GM12872 (cell line): ENCODE measurements at regions not wholly inside any gene's neighbourhood (a gene's known extent, or its start where the extent isn't known, plus 50 kb on each side); places are given as distances from the start of the nearest gene placed in this dataset.

Experiments
- TF ChIP-seq, protein P1 (sequence below): IDR thresholded peaks from 3 replicates; pipeline ENCODE4 v1.5.1; 2011; ENCODE audit warnings: low read depth, mild to moderate bottlenecking, low read length, moderate library complexity; ENCODE audit not compliant: insufficient read depth

GRCh38 chr4:4645743-4646142, 103.9 kb upstream of the STX18 start:
- TF ChIP-seq, protein P1, sequence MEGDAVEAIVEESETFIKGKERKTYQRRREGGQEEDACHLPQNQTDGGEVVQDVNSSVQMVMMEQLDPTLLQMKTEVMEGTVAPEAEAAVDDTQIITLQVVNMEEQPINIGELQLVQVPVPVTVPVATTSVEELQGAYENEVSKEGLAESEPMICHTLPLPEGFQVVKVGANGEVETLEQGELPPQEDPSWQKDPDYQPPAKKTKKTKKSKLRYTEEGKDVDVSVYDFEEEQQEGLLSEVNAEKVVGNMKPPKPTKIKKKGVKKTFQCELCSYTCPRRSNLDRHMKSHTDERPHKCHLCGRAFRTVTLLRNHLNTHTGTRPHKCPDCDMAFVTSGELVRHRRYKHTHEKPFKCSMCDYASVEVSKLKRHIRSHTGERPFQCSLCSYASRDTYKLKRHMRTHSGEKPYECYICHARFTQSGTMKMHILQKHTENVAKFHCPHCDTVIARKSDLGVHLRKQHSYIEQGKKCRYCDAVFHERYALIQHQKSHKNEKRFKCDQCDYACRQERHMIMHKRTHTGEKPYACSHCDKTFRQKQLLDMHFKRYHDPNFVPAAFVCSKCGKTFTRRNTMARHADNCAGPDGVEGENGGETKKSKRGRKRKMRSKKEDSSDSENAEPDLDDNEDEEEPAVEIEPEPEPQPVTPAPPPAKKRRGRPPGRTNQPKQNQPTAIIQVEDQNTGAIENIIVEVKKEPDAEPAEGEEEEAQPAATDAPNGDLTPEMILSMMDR, result no peak

DNA sequence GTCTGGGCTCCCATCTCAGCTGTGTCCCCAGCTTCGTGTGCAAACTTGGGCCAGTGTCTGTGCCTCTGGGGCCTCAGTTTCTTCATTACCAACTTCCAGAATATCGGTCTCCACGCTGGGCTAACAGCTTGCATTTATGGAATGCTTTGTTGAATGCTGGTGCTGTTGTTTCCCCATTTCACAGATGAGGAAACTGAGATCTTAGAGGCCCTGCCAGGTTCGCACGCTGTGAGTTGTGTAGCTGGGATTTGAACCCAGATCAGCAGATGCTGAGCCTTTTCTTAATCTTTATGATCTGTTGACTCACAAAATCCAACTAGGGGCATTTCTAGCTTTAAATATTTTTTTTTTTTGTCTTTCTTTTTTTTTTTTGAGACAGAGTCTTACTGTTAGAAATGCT, 101.5 kb upstream of the STX18 start:
- TF ChIP-seq, protein P1, result no peak

DNA sequence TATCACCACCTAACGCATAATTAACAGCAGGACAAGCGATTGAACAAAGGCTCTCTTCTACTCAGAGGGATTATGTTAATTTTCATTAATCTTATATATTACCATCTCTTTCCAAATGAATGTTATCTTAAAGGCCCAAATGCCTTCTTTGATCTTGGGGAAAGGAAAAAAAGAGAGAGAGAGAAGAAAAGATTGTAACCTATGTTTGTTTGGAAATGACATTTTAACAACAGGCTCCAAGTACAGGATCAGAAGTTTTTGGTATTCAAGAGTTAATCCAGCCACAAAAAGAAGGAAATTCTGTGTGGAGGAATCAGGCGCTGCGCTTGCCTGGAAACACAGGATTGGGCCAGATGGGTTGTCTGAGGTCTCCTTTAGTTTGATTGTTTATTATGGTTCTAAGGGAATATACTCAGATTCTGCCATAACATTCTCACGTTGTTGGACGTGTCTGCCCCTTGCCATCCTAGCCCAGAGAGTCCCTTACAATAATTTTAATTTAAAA, 100.7 kb upstream of the STX18 start:
- TF ChIP-seq, protein P1, result no peak

DNA sequence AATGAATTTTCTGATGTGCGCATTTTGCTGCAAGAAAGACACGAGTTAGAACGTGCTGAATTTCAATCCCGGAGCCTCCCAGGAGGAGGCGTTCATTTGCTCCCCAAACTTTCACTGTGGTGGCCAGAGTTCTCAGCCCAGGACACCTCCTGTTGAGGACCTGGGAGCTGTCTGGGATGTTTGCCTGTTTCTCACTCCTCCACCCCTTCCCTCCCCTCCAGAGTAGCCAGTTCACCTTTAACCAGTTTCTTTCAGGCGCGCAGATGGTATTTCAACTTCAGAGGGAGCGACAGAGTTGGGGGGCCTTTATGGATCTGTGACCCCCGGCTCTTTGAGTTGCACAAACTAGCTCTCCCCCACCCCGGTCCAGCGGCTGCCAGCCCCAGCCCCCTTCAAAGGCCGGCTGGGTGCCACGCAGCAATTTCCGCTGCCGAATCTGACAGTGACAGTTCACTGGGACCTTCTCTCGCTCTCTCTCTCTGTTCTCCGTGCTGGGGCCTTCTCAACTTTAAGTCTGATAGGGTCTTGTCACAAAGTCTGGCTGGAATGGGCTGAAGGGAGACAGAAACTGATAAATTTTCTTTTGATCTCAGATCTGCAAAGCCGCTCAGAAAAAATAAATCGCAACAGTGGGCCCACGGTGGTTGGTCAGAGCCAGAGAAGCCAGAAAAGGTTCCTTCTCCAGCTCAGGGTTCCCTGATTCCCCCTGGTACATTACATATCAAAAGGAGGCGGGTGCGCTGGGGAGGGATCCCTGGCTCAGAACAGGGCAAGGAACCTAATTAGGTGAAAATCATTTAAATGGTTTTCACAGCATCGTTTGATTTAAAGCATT, 100.0 kb upstream of the STX18 start:
- TF ChIP-seq, protein P1, result no peak

DNA sequence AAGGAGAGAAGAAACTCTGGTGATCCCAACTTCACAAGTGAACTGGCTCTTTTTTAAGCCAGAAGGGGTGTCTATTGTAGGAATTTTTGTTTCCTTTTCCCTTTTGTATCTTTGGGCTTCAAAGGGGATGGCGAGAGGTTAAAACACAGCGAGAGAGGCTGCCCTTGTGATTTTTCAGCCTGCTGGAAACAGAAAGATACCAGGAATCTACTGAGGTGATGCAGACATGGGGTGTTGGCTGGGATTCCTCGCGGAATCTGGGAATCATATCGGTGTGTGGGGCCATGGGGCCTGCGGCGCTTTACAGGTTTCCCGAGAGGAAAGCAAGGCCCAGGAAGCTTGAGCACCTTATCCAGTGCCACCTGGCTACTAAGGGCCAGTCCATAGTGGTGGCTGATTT, 99.4 kb upstream of the STX18 start:
- TF ChIP-seq, protein P1, result no peak

- TF ChIP-seq, protein P1, result no peak
Measured at GRCh38 chr4:4640692-4641091, 98.8 kb upstream of the STX18 start.

- TF ChIP-seq, protein P1, result no peak
Measured at GRCh38 chr4:4639370-4639769, 97.5 kb upstream of the STX18 start.
